ENCODE measurements at regions not wholly inside any gene's neighbourhood (a gene's known extent, or its start where the extent isn't known, plus 50 kb on each side); places are given as distances from the start of the nearest gene placed in this dataset.

DNA sequence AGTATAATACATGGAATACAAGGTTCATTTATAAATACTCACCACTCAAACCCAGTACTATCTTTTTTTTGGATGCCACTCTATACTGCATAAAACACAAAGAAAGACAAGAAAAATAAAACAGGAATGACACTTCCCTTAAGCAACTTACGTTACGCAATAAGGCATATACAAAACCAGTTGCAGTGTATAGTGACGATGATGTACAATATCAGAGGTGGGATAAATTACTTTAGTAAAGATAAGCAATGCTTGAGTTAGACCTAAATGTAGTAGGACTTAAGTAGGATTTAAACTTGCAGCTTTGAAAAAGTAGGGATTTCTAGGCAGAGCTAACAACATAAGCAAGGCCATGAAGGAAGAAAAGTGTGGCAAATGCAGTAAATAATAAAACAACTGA, 374.9 kb downstream of the SPRY2 start:
- TF ChIP-seq, protein P1, sequence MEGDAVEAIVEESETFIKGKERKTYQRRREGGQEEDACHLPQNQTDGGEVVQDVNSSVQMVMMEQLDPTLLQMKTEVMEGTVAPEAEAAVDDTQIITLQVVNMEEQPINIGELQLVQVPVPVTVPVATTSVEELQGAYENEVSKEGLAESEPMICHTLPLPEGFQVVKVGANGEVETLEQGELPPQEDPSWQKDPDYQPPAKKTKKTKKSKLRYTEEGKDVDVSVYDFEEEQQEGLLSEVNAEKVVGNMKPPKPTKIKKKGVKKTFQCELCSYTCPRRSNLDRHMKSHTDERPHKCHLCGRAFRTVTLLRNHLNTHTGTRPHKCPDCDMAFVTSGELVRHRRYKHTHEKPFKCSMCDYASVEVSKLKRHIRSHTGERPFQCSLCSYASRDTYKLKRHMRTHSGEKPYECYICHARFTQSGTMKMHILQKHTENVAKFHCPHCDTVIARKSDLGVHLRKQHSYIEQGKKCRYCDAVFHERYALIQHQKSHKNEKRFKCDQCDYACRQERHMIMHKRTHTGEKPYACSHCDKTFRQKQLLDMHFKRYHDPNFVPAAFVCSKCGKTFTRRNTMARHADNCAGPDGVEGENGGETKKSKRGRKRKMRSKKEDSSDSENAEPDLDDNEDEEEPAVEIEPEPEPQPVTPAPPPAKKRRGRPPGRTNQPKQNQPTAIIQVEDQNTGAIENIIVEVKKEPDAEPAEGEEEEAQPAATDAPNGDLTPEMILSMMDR (conservative IDR thresholded peaks at IDR 0.05): no peak
- TF ChIP-seq ZFX (IDR thresholded peaks at IDR 0.05): no peak
